SJSA1 (cell line): ENCODE measurements at regions not wholly inside any gene's neighbourhood (a gene's known extent, or its start where the extent isn't known, plus 50 kb on each side); places are given as distances from the start of the nearest gene placed in this dataset.
"Not testable (repeated sequence)": the region's sequence is repeated elsewhere in the genome, so short reads cannot be mapped to it uniquely, and the experiment has no call there.

Experiments used
- DNase-seq, 2 experiments: peaks; one replicate each; pipeline ENCODE4 v3.0.0-alpha.2; 2015 to 2020; ENCODE audit warnings: low spot score in 2 of 2, low read depth in 1 of 2
- H3K27ac ChIP-seq: fragments of 250-450 bp; sonication (Bioruptor Pico); 2 replicates; pipeline ENCODE4 v1.5.1; 2020; ENCODE audit warnings: mild to moderate bottlenecking, moderate library complexity
- H3K27me3 ChIP-seq: fragments of 250-450 bp; sonication (Bioruptor Pico); replicated peaks from 2 replicates; pipeline ENCODE4 v1.5.1; 2020; ENCODE audit warnings: mild to moderate bottlenecking, moderate library complexity
- H3K36me3 ChIP-seq: fragments of 250-450 bp; sonication (Bioruptor Pico); 2 replicates; pipeline ENCODE4 v1.5.1; 2020; ENCODE audit warnings: mild to moderate bottlenecking
- H3K4me1 ChIP-seq: fragments of 250-450 bp; sonication (Bioruptor Pico); replicated peaks from 2 replicates; pipeline ENCODE4 v1.6.1; 2021; ENCODE audit warnings: mild to moderate bottlenecking
- H3K4me3 ChIP-seq: fragments of 250-450 bp; sonication (Bioruptor Pico); 2 replicates; pipeline ENCODE4 v1.5.1; 2020; ENCODE audit warnings: mild to moderate bottlenecking
- H3K9me3 ChIP-seq: fragments of 250-450 bp; sonication (Bioruptor Pico); replicated peaks from 2 replicates; pipeline ENCODE4 v1.5.1; 2020; ENCODE audit warnings: mild to moderate bottlenecking

DNA sequence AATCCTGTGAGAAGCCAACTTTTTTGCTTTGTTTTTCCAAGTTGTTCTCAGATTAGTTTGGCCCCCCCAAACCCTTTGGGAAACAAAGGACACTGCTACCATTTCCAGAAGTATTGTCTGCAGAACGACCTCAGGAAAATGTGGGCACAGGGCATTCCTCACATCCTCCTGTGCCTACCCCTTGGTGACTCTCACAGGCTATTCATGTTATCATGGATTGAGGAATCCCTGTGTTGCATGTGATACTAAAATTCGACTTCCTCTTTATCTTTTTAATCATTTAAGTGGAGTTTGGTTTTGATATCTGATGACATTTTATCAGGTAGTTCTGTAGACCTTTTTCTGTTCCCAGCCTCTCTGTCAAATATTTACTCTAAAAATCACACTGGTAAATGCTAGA is 184.5 kb downstream of the FASLG start:
- DNase-seq = no peak
- Histone ChIP-seq H3K9me3 (no peaks in the 10 kb centered on the region), H3K27me3 (no peaks in the 10 kb centered on the region), H3K4me3 (no peak overlapping the region), H3K36me3 (no peaks in the 10 kb centered on the region), H3K4me1 (no peaks in the 10 kb centered on the region), H3K27ac (no peak overlapping the region)

DNA sequence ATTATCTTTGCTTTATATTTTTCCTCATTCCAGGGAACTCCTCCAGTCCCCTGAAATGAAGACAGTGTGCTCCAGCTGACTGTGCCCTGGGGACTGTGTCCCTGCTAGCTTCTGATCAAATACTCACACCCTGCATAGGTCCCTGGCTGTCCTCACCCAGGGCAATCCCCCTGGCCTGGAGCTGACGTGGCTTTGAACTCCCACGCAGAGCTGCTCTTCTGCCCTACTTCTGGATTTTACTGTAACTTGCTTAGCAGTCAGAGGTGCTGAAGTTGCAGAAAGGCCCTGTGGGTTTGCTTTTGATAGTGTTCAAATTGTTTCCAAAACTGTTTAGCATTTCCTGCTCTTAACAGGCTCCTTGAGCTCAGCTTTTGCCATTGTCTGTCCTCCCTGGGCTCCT is 186.5 kb downstream of the FASLG start:
- no peaks in the 10 kb centered on the region for H3K9me3 ChIP-seq
- DNase-seq = no peak
- H3K27me3 ChIP-seq = no peaks in the 10 kb centered on the region
- H3K36me3 ChIP-seq = no peaks in the 10 kb centered on the region
- H3K27ac ChIP-seq = no peak overlapping the region
- H3K4me1 ChIP-seq = no peaks in the 10 kb centered on the region
- no peak overlapping the region for H3K4me3 ChIP-seq

DNA sequence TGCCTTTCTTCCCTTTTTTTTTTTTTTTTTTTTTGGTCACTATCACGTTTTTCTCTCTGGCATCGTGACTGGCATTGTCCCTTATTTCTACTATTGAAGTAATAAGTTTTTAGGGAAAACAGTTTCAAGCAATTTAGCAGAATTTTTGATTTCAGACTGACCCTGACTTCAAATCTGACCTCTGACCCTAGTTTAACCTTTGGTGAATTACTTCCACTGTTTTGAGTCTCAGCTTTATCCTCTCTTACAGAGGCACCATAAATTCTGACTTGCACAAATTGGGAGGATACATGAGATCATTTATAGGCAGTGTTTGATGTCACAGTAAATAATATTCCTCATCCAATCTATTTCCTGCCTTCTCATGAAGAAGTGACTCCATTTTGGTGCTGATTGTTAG is 187.0 kb downstream of the FASLG start:
- Histone ChIP-seq H3K27me3 (no peaks in the 10 kb centered on the region), H3K27ac (no peak overlapping the region), H3K36me3 (no peaks in the 10 kb centered on the region), H3K9me3 (no peaks in the 10 kb centered on the region), H3K4me3 (no peak overlapping the region), H3K4me1 (no peaks in the 10 kb centered on the region)
- no peak for DNase-seq

DNA sequence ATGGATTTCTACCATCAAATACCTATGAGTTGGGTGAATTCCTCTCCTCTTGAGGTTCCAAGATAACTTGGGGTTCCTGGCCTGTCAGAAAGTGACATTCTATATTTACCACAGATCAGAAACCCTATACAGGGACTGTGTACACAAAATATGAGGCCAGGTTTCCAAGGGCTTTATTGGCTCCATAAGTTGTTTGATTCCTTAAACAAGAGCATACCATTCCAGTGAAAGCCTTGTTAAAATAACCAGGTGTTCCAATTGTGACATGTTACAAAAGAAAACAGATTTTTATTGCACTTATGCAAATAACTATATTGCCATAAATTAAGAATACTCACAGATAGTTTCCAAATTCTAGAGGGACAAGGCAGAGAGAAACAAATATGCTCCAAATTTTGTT is 188.9 kb downstream of the FASLG start:
- not testable (repeated sequence) for H3K27me3 ChIP-seq, H3K4me3 ChIP-seq, H3K36me3 ChIP-seq, H3K4me1 ChIP-seq, H3K27ac ChIP-seq, DNase-seq, H3K9me3 ChIP-seq

DNA sequence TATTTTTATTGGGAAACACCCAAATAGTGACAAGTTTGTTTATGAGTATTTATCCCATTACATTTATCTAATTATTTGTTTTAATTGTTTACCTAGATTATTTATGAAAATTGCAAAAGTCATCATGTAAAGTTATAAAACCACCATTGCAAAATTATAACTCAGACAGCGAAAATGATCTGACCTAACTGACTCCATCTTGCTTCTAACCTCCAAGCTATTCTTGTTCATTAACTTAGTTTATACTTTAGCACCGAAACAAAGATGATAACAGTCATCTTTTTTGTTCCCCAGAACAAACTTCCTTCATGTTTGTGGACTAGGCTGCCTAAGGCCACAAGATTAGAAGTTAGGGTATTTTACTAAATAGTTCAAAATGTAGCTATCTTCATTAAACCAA is 190.8 kb downstream of the FASLG start:
- Histone ChIP-seq H3K27ac (no peak overlapping the region), H3K4me3 (no peak overlapping the region), H3K36me3 (no peaks in the 10 kb centered on the region), H3K9me3 (no peaks in the 10 kb centered on the region), H3K27me3 (no peaks in the 10 kb centered on the region), H3K4me1 (no peaks in the 10 kb centered on the region)
- no peak for DNase-seq

DNA sequence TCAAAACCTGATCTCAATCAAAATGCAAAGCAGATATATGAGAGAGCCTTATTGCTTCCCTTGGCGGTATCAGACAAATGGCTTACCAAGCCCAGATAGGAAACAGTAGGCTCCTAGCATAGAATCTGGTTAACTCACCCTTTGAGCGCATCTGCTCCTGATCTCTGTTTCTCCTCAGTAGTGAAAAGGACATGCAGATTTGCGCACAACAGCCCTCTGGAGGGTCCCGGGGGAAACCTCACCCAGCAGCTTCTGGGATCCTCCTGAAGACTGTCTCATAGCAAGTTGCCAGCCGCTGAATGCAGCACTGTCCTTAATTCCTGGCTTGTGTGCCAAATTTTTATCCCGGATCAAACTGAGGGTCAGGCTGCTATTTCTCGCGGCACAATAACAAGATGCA is 192.2 kb downstream of the FASLG start:
- Histone ChIP-seq H3K27ac (no peak overlapping the region), H3K27me3 (no peaks in the 10 kb centered on the region), H3K9me3 (no peaks in the 10 kb centered on the region), H3K36me3 (peaks cover 6% of the 10 kb centered on the region; the same call in 1 of the 2 replicates), H3K4me3 (no peak overlapping the region), H3K4me1 (no peaks in the 10 kb centered on the region)
- no peak for DNase-seq

DNA sequence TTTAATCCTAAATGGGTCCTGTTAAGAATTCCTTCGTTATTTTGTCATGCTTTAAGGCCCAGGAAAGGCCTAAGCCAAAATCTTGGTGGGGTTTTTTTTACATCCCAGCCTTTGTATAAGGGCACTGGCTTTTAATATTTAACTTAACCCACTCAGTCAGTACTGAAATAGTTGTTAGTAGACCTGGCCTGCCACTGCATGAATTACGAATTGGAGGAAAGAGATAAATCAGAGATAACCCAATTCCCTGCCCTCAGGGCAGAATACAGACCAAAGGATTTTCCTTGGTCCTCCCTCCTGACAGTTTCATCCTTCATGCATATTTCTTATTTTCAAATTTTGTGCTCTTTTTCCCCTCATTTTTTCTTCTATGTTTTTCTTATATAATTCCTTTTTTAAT is 193.0 kb downstream of the FASLG start:
- peaks cover 6% of the 10 kb centered on the region; the same call in 1 of the 2 replicates for H3K36me3 ChIP-seq
- H3K27me3 ChIP-seq = no peaks in the 10 kb centered on the region
- H3K4me3 ChIP-seq = no peak overlapping the region
- DNase-seq = no peak
- H3K9me3 ChIP-seq = no peaks in the 10 kb centered on the region
- H3K4me1 ChIP-seq = no peaks in the 10 kb centered on the region
- H3K27ac ChIP-seq = no peak overlapping the region

DNA sequence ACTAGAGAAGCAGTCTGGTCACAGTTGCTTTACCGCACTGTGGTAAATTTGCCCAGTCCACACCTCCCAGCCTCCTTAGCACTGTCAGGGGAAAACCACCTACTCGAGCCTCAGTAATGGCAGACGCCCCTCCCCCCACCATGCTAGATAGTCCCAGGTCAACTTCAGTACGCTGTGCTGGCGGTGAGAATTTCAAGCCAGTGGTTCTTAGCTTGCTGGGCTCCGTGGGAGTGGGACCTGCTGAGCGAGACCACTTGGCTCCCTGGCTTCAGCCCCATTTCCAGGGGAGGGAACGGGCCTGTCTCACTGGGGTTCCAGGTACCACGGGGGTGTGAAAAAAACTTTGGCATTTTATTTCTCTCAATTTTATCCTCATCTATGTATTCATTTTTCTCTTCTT is 194.8 kb downstream of the TNFSF18 start:
- not testable (repeated sequence) for H3K4me1 ChIP-seq, H3K36me3 ChIP-seq, DNase-seq, H3K4me3 ChIP-seq, H3K27me3 ChIP-seq, H3K27ac ChIP-seq, H3K9me3 ChIP-seq

DNA sequence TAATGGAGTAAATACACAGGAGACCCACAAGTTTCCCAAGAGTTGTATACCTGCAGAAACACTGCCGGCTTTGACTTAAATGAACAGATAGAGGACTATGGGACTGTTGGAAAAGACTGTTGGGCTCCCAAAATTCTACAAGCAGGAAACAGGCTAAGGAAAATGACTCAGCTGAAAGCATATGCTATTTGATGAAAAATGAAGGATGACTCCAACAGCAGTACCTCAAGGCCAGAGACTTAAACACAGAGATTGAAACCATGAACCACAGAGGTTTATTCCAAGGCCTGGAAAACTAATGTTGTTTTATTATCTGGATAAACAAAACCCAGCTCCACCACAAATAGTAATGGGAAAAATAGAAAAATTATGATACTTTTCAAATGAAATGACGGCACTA is 187.7 kb downstream of the TNFSF18 start:
- no peak for DNase-seq
- Histone ChIP-seq H3K4me1 (peaks cover 5% of the 10 kb centered on the region; the same call in 1 of the 2 replicates), H3K36me3 (no peaks in the 10 kb centered on the region), H3K4me3 (no peak overlapping the region), H3K27me3 (no peaks in the 10 kb centered on the region), H3K9me3 (no peaks in the 10 kb centered on the region), H3K27ac (no peak overlapping the region)

DNA sequence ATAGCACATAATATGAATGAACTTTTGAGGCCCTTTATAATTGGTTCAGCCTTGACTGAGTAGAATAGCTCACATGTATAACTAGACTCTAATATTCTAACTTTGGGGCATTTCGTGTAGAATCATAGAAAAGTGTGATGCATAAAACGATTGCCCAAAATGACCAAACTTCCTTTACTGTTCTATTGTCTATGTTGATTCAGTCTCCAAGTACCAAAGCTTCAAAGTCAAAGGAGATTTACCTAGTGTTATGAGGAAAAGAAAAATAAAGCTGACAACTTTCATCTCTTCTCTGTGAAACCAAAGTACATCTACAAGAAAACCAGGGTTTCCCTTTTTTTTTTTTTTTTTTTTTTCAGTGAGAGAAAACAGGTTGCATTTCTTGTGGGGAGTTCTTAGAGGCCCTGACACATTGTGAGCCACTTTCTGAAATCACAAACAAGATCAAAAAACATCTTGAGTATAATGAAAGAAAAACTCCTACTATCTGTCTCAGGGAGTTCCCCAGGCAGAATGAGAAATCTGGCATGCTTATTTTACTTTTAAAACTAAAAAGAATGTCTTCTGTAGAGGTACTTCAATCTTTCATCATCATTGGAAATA is 183.4 kb downstream of the TNFSF18 start:
- Histone ChIP-seq H3K36me3 (no peaks in the 10 kb centered on the region), H3K27ac (no peak overlapping the region), H3K4me1 (no peaks in the 10 kb centered on the region), H3K27me3 (no peaks in the 10 kb centered on the region), H3K9me3 (no peaks in the 10 kb centered on the region), H3K4me3 (no peak overlapping the region)
- no peak for DNase-seq

DNA sequence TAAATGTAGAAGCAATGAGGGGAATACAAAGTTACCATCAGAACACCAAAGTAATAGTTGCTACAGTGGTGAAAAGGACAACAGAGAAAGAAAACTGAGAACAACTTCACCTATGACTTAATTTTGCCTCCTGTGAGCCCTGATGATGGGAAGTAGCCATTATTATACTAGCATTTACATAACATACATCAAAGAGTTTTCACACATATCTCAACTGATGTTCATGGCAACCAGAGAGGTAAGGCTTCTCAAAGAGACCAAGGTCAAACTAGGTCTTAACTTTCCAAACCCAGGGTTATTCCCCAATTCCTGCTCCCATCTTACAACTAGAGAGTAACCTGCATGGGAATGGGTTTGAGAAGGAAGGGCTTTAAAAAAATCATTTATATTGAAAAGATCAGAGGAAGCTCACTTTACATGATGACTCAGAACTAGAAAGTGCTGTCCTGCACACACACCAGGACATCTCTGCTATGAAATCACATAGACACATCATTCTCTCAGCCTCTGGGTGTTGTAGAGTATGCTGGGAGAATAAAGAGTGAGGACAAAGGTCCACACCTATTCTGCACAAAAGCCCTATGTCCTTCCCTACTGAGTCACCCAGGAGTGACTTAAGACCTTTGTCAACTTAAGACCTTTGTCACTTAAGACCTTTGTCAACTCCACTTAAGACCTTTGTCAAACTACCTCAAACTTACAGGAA is 179.7 kb downstream of the TNFSF18 start:
- H3K27me3 ChIP-seq = no peaks in the 10 kb centered on the region
- H3K36me3 ChIP-seq = no peaks in the 10 kb centered on the region
- no peak overlapping the region for H3K27ac ChIP-seq
- H3K9me3 ChIP-seq = no peaks in the 10 kb centered on the region
- no peaks in the 10 kb centered on the region for H3K4me1 ChIP-seq
- DNase-seq = no peak
- no peak overlapping the region for H3K4me3 ChIP-seq

DNA sequence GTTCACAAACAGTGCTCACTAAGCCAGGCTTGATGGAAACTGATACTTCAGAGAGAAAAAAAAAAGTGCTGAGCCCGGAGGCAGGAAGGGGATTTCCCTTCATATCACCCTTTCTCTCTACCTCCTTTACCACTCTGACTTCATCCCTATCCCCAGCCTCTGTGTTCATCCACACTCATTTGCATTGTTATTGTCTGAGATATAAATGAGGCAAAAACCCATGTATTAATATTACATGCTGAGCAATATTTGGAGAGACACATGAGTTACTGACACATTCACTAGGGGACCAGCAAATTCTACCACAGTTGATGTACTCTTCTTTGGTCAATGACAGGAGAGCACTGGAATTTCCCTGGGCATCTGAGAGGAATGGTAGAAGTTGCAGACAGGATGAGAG is 175.8 kb downstream of the TNFSF18 start:
- Histone ChIP-seq H3K4me3 (no peak overlapping the region), H3K27ac (no peak overlapping the region), H3K36me3 (no peaks in the 10 kb centered on the region), H3K4me1 (no peaks in the 10 kb centered on the region), H3K27me3 (no peaks in the 10 kb centered on the region), H3K9me3 (no peaks in the 10 kb centered on the region)
- DNase-seq = no peak

DNA sequence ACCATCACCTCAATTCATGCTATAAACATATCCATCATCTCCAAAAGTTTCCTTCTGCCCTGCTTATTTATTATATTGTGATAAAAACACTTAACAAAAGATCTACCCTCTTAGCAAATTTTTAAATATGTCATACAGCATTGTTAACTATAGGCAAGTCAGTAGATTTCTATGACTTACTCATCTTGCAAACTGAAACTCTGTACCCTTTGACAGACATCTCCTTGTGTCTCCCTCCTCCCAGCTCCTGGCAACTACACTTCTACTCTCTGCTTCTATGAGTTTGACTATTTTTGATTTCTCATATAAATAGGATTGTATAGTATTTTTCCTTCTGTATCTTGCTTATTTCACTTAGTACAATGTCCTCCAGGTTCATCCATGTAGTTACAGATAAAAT is 174.8 kb downstream of the TNFSF18 start:
- Histone ChIP-seq H3K36me3 (0 out of 2 replicates have a peak, but pooled peaks cover 6% of the 10 kb centered on the region), H3K4me1 (no peaks in the 10 kb centered on the region), H3K27ac (no peak overlapping the region), H3K4me3 (no peak overlapping the region), H3K9me3 (no peaks in the 10 kb centered on the region), H3K27me3 (no peaks in the 10 kb centered on the region)
- no peak for DNase-seq

DNA sequence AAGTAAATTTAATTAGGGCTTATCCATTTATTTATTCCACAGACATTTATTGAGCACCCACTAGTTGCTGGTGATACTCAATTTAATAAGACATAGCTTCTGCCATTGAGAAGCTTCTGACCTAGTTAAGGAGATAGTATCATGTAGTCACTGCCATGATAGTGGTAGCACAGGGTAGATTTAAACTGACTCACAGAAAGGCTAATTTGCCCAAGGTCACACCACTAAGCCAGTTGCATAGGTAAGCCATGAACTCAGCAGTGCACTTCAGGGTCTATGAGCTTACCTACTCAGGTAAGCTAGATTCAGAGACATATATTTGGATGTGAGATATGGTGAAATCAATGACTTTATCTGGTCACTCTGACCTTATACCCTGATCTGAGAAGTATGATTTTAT is 168.4 kb downstream of the TNFSF18 start:
- Histone ChIP-seq H3K36me3 (peaks cover 16% of the 10 kb centered on the region), H3K4me1 (no peaks in the 10 kb centered on the region), H3K9me3 (no peaks in the 10 kb centered on the region), H3K4me3 (no peak overlapping the region), H3K27ac (no peak overlapping the region), H3K27me3 (no peaks in the 10 kb centered on the region)
- no peak for DNase-seq
